Breast epithelium (tissue), 3 donors: ENCODE measurements at regions not wholly inside any gene's neighbourhood (a gene's known extent, or its start where the extent isn't known, plus 50 kb on each side); places are given as distances from the start of the nearest gene placed in this dataset.

ENCODE experiments used
- POLR2A ChIP-seq: fragments of 450-650 bp; IDR thresholded peaks from one replicate; pipeline ENCODE4 v1.6.1; 2016; ENCODE audit warnings: antibody characterized with exemption, mild to moderate bottlenecking, moderate library complexity
- POLR2AphosphoS5 ChIP-seq, 3 donors: sonication (generic); formaldehyde crosslinking; IDR thresholded peaks; one replicate each; pipeline ENCODE4 v1.6.1; 2017; ENCODE audit warnings: antibody characterized with exemption in 3 of 3
- TF ChIP-seq, protein P1 (sequence below), 3 donors: fragments of 450-650 bp; IDR thresholded peaks; one replicate each; pipeline ENCODE4 v1.5.1; 2016 to 2017; ENCODE audit warnings: antibody characterized with exemption in 3 of 3, mild to moderate bottlenecking in 3 of 3, moderate library complexity in 3 of 3

DNA sequence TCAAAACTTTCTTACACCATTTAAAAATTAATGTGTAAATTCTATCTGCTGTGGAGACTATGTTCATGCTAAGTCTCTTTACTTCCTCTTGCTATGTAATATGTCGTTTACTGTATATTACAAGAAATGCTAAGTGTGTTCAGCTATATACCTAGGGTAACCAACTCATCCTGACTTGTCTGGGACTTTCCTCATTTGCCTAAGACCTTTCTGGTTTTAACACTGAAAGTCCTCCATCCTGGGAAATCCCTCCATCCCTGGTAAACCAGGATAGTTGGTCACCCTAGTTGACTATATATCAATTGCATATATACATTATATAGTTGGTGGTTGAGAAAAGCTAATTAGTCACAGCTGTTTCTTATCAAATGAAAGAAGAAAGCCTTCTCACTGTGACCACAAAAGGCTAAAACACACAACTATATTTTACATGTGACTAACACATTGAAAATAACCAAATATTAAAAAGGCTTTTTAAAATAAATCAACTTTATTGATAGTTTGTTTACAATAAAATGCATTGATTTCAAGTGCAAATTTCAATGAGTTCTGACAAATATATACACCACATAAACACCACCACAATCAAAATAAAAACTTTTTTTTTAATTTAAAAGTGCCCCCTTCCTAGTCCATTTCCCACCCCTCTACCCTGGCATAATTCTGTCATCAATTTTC, 167.7 kb upstream of the INHBA start:
- TF ChIP-seq, protein P1, sequence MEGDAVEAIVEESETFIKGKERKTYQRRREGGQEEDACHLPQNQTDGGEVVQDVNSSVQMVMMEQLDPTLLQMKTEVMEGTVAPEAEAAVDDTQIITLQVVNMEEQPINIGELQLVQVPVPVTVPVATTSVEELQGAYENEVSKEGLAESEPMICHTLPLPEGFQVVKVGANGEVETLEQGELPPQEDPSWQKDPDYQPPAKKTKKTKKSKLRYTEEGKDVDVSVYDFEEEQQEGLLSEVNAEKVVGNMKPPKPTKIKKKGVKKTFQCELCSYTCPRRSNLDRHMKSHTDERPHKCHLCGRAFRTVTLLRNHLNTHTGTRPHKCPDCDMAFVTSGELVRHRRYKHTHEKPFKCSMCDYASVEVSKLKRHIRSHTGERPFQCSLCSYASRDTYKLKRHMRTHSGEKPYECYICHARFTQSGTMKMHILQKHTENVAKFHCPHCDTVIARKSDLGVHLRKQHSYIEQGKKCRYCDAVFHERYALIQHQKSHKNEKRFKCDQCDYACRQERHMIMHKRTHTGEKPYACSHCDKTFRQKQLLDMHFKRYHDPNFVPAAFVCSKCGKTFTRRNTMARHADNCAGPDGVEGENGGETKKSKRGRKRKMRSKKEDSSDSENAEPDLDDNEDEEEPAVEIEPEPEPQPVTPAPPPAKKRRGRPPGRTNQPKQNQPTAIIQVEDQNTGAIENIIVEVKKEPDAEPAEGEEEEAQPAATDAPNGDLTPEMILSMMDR (IDR thresholded peaks at IDR 0.05) = no peak
- TF ChIP-seq POLR2A (no peak), POLR2AphosphoS5 (IDR thresholded peaks at IDR 0.05) (no peak)
